NCI-H2107 treated with DMSO at 0.1 percent for 48 hours (cell line): ENCODE measurements at regions not wholly inside any gene's neighbourhood (a gene's known extent, or its start where the extent isn't known, plus 50 kb on each side); places are given as distances from the start of the nearest gene placed in this dataset.
"Not testable (repeated sequence)": the region's sequence is repeated elsewhere in the genome, so short reads cannot be mapped to it uniquely, and the experiment has no call there.

Experiments used
- DNase-seq: peaks from one replicate; lab custom pipeline; 2025; ENCODE audit not compliant: unreplicated experiment; lab: John Stamatoyannopoulos, UW

DNA sequence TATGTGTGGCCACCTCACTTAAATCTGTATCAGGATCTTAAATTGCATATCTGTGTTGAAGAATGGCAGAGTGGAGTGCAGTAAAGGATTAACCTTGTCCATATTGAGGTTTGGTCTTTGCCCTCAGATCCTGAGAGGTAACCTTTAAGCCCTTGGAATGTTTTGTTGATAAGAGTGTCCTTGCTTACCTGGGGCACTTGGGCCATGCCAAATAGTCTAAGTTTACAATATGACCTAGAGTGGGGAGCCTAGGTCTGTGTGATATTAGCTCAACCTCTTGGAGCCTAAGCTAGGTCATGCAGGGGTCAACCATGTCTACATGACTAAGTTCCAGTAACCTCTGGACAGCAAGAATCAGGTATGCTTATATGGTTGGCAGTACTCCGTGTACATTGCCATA is 792.5 kb downstream of the DIAPH3 start:
- no peak for DNase-seq

DNA sequence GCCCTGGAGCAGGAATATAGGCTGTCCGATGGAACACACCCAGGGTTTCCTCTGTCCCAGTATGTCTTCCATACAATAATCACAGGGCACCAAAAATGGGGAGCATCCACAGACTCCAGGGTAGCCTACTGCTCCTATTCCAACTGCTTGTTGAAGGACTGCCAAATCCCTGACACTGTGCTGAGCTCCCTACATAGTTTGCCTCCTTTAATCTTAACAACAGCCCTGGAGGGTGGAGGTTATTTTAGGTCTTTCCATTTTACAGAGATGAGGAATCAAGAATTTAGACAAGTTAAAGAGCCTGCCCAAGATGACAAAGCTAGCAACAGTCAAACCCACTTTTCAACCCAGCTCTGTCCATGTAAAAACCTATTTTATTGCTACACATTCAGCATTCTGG is 790.4 kb downstream of the DIAPH3 start:
- DNase-seq, result no peak

GRCh38 chr13:59374691-59375090 is 789.0 kb downstream of the DIAPH3 start:
- no peak for DNase-seq

DNA sequence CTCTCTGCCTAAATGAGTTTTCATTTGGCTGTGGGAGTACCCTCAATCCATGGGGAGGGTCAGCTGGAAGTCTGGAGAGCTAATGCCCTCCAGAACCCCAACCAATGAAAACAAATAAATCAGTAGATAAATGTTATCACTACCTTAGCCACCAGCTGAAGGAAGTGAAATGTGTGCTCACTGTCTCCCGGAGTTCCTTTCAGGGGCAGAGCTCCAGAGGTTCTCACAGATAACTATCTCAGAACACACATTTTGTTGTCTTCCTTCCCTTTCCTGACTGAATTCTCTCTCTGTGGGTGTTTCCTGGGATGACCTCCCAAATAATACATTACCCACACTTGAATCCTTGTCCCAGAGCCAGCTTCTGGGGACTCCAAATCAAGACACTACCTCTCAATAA is 779.6 kb downstream of the DIAPH3 start:
- DNase-seq, result no peak

GRCh38 chr13:59391696-59392095 is 772.0 kb downstream of the DIAPH3 start:
- DNase-seq, result peak; percentile 14

GRCh38 chr13:59392328-59392727 is 771.4 kb downstream of the DIAPH3 start:
- no peak for DNase-seq

DNA sequence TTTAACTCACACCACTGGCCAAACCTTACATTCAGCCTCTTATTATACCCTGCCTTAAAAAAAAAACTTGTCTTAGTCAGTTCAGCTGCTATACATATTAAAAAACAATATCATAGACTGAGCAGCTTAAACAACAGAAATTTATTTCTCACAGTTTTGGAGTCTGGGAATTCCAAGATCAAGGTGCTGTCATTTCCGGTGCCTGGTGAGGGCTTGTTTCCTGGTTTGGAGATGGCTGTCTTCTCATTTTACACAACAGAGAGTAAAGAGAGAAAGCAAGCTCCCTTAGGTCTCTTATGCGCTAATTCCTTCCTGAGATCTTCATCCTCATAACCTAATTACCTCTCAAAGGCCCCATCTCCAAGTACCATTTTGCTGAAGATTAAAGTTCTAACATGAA is 769.2 kb downstream of the DIAPH3 start:
- no peak for DNase-seq

DNA sequence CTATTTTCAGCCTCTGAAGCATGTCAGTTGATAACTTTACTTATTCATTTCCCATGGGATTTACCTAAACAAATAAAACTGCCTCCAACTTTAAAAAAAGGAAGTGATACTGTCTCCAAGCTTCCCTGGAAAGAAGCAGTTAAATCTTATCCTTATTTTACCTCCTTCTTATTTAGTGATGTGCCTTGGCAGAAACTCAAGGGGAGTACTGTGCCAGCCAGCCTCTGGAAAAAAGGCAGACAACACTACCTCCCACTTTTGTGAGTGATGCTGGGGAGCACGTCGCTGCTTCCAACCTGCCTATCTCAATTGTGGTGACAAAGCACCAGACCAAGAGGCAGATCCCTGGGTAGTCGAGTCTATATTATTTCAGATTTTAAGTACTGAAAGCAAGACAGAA is 765.6 kb downstream of the DIAPH3 start:
- DNase-seq, result no peak

DNA sequence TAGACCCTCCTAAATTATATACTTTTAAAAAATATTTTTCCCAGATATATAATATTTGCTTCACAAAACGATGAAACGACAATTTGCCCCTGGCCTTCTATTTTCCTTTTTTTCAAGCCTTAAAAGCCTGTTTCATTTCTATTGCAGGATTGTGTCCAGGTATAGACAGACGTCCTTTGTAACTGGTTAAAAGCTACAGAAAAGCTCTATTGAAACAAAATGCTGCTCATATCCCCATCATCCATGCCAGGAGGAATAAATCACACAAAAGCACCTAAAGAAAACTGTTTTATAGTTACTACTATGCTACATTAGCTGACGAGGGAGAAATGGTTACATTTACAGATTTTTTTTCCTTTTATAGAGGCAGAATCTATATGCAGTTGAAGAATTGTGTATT is 765.1 kb downstream of the DIAPH3 start:
- no peak for DNase-seq

DNA sequence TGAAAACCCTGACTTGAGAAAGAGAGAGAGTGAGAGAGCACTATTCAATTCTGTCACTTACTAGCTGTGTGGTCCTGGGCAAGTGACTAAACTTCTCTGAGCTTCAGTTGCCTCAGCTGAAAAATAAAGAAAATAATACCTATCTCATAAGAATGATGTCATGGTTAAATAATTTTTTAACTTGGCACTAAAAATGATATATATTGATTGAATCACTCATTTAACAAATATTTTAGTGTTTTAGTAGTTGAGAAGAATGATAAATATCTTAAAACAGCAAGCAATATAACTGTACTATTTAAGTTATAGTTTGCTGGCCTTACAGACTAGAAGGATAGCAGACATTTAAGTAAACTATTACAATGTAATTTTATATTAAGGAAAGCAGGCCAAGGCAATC is 764.2 kb downstream of the DIAPH3 start:
- DNase-seq, result no peak

DNA sequence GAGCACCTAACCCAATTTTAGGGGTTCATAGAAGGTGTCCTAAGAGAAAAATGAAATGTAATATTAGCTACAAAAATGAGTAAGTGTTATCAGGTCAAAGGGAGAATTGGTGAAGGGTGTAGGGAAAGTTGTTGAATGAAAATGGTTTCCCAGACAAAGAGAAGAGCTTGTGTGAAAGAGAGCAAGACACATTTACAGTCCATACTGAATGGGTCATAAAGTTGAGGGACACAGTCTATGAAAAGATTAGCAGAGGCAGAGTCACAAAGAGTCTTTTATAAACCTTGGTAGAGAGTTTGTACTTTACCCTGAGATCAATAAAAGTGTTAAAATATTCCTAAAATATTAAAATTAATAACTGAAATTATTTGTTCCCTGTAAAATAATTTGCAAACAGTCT is 759.4 kb downstream of the DIAPH3 start:
- DNase-seq, result no peak

- not testable (repeated sequence) for DNase-seq
Observed at GRCh38 chr13:59407251-59407650, 756.5 kb downstream of the DIAPH3 start.

- peak; percentile 12 for DNase-seq
Observed at GRCh38 chr13:59408738-59409137, 755.0 kb downstream of the DIAPH3 start.

DNA sequence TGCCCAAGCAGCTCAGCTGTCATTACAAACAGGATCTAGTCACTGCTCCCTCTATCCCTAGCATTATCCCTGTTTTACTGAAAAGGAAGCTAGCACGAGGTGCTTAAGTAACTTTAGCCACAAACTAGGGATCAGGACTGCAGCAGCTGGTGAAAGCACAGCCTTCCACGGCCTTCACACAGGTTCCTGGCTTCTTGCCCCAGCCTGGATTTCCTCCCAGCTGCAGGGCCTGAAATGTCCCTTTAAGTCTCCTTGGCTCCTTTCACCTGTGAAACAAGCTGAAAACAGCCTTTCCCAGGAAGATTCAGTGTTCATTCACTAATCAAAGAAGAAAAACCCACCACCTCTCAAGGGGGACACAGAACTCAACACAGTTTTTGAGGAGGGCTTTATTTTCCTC is 754.5 kb downstream of the DIAPH3 start:
- DNase-seq, result peak; percentile 7

DNA sequence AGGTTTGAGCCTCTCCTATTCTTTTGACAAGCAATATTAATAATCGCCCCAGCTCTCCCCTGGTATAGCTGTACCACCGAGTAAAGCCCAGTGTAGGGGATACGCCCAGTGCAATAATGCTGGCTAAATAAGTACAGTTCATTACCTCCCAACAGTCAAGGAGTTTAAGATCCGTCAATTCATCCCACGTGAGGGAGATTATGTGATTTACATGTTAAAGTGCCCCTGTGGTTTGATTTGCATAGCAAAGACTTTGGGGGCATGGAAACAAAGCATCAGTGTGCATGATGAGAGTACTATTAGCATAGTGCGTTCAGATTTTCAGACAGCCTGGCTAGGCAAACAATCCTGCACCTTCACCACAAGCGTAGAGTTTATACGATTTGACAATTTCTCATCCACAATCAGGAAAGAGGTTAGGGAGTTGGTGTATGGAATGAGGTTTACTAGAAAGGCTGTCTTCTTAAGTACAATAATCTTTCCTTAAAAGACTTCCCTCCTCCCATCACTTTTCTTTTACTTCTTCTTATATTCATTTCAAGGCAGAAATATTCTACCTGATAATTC is 754.0 kb downstream of the DIAPH3 start:
- DNase-seq, result no peak

DNA sequence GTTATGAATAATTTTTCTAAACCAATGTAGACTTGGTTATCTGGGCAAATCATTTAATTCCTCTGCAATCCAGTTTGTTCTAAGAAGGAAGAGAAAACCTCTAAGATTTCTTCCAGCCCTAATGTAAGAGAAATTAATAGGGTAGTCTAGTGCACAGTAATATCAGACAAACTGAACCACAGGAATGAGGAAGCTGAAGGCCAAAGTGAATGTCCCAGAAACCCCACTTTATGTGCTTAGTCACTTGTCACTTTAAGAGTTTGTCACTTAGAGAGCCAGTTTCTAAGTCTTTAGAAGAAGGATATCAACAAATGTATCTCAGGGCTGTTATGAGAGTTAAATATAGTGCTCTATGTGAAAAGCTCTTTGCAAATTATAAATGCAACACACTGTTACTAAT is 750.6 kb downstream of the DIAPH3 start:
- DNase-seq, result no peak

DNA sequence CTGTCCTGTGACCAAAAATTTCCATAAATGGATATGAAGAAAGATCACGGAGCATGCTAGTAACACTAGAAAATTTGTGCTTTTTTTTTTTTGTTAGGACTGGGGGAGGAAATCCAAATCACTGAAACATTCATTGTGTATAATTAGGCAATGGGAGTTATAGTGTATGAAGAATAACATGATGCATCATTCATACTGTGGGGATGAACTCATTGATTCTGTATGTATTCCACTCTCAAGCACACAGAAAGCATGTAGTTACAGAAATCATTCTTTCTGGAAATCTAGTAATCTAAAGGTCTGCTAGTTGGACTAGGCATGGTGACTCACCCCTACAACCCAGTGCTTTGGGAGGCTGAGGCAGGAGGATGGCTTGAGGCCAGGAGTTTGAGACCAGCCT is 749.7 kb downstream of the DIAPH3 start:
- DNase-seq, result no peak

DNA sequence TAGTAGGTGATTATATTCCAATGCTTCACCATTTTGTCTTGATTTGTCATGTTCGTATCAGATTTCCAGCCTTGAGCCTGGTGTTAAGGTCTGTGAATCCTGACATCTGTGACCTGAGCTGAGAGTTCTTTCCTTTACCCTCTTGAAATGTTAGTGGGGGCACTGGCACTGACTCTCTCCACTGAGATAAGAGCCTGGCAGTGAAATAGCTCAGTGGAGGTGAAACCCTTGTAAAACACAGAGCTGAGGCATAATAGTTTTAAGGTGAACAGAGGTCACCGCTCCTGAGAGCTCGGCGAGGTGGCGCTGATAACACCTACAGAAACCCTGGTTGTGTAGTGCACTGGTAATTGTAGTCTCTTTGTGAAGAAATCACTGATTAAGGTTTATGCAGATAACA is 748.2 kb downstream of the DIAPH3 start:
- no peak for DNase-seq

GRCh38 chr13:59416561-59416960 is 747.2 kb downstream of the DIAPH3 start:
- no peak for DNase-seq

GRCh38 chr13:59422646-59423045 is 741.1 kb downstream of the DIAPH3 start:
- no peak for DNase-seq

- no peak for DNase-seq
Observed at GRCh38 chr13:59423708-59424340, 739.9 kb downstream of the DIAPH3 start.

- no peak for DNase-seq
Observed at GRCh38 chr13:59424661-59425060, 739.1 kb downstream of the DIAPH3 start.

DNA sequence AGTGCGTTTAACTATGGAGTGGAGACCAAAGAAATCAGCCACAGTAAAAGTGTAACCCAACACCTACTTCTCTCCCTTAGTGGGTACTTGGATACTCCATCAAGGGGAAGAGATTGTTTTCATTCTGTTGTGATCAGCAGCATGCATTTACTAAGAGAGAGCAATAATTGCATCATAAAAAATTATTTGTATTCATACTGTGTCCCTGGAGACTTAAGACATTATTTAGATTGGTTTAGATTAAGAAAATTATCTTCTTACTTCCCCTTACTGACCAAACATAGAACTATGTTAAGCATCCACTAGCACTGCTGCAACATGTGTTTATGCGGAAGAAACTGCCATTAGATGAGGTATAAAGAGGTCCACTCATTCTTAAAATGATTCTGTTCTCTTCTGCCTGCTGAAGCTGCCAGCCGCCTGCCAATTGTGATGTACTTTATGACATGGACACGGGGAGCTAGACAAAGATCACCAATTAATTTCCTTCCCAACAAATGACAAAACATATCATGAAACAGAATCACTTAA is 738.5 kb downstream of the DIAPH3 start:
- peak; percentile 85 for DNase-seq
